ENCODE measurements at regions not wholly inside any gene's neighbourhood (a gene's known extent, or its start where the extent isn't known, plus 50 kb on each side); places are given as distances from the start of the nearest gene placed in this dataset.

DNA sequence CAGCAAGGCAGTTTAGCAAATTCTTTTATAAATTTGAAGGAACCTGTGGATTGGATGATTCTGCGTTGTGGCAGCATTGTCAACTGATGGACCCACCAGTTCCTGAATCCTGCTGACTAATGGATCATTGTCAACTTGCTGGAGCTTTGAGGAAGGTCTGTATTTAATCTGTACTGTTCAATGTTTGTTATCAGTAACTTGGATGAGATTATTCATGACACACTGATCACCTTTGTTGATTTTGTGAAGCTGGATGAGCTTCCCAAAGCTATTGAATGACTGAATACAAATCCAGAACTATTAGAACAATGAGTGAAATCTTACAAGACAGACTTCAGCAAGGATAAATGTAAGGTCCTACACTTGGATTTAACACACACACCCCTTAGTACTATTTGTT, 101.3 kb downstream of the AQP4 start:
- DNase-seq (ENCODE audit: low read depth) = no peak
- TF ChIP-seq, protein P1, sequence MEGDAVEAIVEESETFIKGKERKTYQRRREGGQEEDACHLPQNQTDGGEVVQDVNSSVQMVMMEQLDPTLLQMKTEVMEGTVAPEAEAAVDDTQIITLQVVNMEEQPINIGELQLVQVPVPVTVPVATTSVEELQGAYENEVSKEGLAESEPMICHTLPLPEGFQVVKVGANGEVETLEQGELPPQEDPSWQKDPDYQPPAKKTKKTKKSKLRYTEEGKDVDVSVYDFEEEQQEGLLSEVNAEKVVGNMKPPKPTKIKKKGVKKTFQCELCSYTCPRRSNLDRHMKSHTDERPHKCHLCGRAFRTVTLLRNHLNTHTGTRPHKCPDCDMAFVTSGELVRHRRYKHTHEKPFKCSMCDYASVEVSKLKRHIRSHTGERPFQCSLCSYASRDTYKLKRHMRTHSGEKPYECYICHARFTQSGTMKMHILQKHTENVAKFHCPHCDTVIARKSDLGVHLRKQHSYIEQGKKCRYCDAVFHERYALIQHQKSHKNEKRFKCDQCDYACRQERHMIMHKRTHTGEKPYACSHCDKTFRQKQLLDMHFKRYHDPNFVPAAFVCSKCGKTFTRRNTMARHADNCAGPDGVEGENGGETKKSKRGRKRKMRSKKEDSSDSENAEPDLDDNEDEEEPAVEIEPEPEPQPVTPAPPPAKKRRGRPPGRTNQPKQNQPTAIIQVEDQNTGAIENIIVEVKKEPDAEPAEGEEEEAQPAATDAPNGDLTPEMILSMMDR (conservative IDR thresholded peaks at IDR 0.05; ENCODE audit: low read depth, low read length) = no peak
- H3K4me3 ChIP-seq (ENCODE audit: low read depth, low read length) = no peak overlapping the region

DNA sequence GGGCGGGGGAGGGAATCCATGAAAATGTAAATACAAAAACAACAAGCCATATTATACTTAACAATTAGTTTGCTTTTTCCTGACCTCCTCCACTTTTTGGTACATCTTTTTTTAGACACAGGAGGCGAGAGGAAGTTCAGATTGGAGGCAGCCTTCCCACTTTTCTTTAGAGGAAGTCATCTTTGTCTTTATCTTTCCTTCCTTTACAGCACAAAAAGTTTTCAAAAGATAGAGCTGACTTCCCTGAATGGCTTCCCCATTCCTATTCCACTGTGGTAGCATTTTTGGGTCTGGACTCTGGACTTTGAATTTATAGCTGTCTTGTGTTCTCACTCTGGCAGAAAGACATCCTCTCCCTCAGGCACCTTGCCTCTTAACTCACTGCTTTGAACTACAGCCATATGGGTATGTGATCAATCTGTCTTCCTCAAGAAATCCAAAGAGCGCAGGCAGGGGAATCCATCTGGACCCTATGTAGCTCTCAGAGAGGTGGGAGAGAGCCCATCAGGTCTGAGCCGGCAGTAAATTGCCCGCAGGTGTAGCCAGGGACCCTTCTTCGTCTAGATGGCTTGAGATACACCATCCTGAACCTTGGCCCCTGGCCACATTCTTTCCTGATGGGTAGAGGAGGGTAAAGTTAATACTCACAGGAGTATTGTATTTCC, 101.9 kb downstream of the AQP4 start:
- no peak for DNase-seq (ENCODE audit: low read depth)
- TF ChIP-seq, protein P1 (conservative IDR thresholded peaks at IDR 0.05; ENCODE audit: low read depth, low read length) = no peak
- no peak overlapping the region for H3K4me3 ChIP-seq (ENCODE audit: low read depth, low read length)

DNA sequence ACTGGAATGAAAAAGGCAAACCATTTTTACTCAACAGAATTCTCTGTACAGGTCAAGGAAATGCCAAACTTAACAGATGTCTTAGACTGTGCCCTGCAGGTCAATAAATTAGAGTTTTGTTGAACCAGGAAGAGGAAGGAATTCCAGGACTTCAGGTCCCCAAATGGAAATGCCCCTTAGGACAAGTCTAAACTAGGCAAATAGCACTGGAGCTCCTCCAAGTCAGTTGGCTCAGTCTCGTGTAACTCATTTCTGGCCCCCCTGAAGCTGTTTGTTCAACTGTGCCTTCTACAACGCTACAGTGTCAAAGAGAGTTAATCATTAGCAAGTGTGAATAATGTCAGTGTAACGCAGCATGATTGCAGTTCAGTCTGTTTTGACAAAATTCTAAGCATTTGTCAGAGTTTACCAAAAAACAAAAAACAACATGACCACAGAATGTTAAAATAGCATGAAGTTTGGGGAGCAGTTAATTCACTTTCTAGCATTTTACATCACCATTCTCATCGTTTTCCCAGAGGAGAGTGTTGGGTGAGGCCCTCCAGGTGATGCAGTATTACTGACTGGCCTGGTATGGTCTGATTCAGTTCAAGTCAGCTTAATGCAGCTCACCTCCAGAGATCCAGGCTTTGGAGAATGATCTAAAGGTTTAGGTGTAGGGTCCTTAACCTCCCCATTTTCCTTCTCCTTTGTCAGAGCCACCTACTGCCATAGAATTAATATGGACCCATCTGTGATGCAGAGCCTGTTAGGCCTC, 108.1 kb downstream of the AQP4 start:
- peak; percentile 85 for DNase-seq (ENCODE audit: low read depth)

DNA sequence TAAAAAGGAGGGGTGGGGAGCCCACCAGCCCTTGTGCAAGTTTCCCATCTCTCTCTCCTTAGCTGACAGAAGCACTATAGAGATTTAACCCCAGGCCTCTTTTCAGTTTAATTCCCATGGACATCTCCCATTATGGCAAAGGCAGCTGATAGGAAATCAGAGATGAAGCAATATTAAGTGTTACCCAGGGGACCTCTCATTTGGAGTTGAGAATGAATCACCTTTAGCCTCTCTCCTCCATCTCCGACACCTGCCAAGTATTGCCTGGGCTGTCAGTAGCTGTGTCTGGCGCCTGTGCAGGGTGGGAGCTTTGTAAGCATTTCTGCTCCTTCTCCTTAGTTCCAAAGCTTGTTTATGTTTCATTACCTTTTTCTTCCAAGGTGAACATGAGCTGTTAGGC, 109.0 kb downstream of the AQP4 start:
- no peak for DNase-seq (ENCODE audit: low read depth)
- H3K4me3 ChIP-seq (ENCODE audit: low read depth, low read length) = no peak overlapping the region
- TF ChIP-seq, protein P1 (conservative IDR thresholded peaks at IDR 0.05; ENCODE audit: low read depth, low read length) = no peak

More for the DNA sequence above, 108.1 kb downstream of the AQP4 start:
- TF ChIP-seq, protein P1 (conservative IDR thresholded peaks at IDR 0.05; ENCODE audit: low read depth, low read length) = no peak
- no peak overlapping the region for H3K4me3 ChIP-seq (ENCODE audit: low read depth, low read length)

DNA sequence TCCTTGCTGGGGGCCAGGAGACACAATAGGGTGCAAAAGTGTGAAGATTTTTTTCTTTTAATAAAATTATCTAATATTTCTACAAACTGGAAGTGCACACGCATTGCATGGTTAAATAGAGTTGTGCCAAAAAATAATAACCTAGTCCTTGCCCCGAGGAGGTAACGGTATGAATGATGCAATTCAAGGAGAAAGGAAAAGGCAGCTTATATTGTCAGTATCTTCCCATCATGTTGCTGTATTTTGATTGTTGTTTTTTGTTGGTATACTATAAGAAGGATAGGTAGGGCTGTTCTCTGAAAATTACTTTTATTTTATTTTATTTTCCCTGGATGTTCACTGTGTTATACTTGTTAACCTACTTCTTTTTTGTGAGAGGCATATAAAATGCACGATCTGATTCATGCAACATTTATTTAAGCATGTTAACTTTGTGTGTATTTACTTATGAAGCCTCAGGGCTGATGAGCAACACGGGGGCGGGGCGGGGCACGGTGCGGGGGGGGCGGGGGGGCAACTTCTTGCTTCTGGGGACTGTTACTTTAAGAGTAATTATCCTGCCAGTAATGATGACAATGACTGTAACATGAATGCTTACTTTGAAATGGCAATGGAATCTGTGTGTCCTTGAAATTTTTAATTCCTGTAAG, 118.6 kb downstream of the AQP4 start:
- H3K4me3 ChIP-seq (ENCODE audit: low read depth, low read length) = no peak overlapping the region
- TF ChIP-seq, protein P1 (conservative IDR thresholded peaks at IDR 0.05; ENCODE audit: low read depth, low read length) = no peak
- no peak for DNase-seq (ENCODE audit: low read depth)

DNA sequence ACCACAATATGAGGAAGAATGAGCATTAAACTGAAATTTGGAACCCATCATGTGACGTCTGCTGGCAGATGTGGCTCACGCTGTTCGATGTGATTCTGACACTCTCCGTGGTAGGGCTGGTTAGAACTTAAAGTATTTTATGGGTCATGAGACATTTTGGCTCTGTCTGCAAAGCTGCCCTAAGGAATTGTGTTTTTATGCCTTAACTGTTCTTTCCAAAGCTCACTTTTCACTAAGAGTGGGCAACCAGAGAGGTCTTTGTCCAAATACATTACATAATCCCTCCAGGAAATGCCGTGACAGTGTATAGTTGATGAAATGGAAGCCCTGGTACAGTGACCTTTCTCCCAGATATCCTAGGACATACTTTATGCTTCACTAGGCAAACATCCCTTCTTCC, 119.1 kb downstream of the AQP4 start:
- TF ChIP-seq, protein P1 (conservative IDR thresholded peaks at IDR 0.05; ENCODE audit: low read depth, low read length) = no peak
- H3K4me3 ChIP-seq (ENCODE audit: low read depth, low read length) = no peak overlapping the region
- no peak for DNase-seq (ENCODE audit: low read depth)

All from epithelial cell of proximal tubule (primary cell).